ENCODE measurements at regions not wholly inside any gene's neighbourhood (a gene's known extent, or its start where the extent isn't known, plus 50 kb on each side); places are given as distances from the start of the nearest gene placed in this dataset.

DNA sequence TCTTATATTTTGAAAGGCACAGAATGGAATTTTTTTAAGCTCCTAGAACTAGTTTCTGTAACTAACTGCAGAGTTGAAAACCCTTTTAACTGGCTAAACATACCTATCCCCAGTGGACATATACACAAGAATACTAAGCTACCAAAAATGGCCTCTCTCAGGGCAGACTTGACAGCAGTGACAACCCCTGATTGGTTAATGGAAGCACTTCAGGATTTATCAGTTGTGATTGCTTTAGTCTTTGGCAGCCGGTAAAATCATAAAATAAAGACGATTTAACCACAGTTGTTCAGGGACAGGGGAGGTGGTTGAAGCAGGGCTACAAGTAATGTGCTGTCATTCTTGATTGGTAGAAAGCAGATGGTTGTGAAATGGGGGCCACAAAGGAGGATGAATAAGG, 452.0 kb upstream of the SOX9 start:
- no peak for DNase-seq
- H3K9me3 ChIP-seq (ENCODE audit: control insufficient read depth, low read length): no peaks in the 10 kb centered on the region
- H3K27ac ChIP-seq (ENCODE audit: insufficient read depth, low read length, poor library complexity, severe bottlenecking): no peak overlapping the region
- no peaks in the 10 kb centered on the region for H3K27me3 ChIP-seq (replicated peaks; ENCODE audit: control insufficient read depth, insufficient read depth, low read length, poor library complexity, severe bottlenecking)
- no peaks in the 10 kb centered on the region for H3K4me1 ChIP-seq (ENCODE audit: control insufficient read depth, insufficient read depth, low read length, poor library complexity, severe bottlenecking)
- H3K4me3 ChIP-seq (ENCODE audit: insufficient read depth, low read depth, low read length, poor library complexity, severe bottlenecking): no peak overlapping the region
- no peaks in the 10 kb centered on the region for H3K36me3 ChIP-seq (ENCODE audit: control insufficient read depth, insufficient read depth, low read length)

GRCh38 chr17:71677439-71677838, 443.4 kb upstream of the SOX9 start:
- Histone ChIP-seq H3K4me1 (ENCODE audit: control insufficient read depth, insufficient read depth, low read length, poor library complexity, severe bottlenecking) (no peaks in the 10 kb centered on the region), H3K9me3 (ENCODE audit: control insufficient read depth, low read length) (no peaks in the 10 kb centered on the region), H3K27me3 (replicated peaks; ENCODE audit: control insufficient read depth, insufficient read depth, low read length, poor library complexity, severe bottlenecking) (no peaks in the 10 kb centered on the region), H3K36me3 (ENCODE audit: control insufficient read depth, insufficient read depth, low read length) (no peaks in the 10 kb centered on the region), H3K4me3 (ENCODE audit: insufficient read depth, low read depth, low read length, poor library complexity, severe bottlenecking) (no peak overlapping the region), H3K27ac (ENCODE audit: insufficient read depth, low read length, poor library complexity, severe bottlenecking) (no peak overlapping the region)
- no peak for DNase-seq

DNA sequence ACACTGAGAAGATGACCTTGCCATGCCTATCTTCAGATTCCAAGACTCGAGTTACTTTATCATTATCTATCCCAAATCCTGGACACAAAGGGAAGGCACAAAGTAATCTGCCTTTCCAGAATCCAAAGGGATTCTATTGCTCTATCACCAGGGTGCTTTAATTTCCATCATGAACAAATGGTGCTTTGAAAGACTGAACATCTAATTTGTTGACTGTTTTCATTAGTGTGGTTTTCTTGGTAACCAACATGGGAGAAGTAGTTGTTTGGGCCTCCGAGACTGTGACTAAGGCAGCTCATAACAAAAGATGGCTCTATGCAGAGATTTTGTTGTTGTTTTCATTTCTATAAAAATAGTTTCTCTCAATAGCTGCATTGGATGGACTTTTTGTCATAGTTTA, 441.0 kb upstream of the SOX9 start:
- Histone ChIP-seq H3K4me1 (ENCODE audit: control insufficient read depth, insufficient read depth, low read length, poor library complexity, severe bottlenecking) (no peaks in the 10 kb centered on the region), H3K27ac (ENCODE audit: insufficient read depth, low read length, poor library complexity, severe bottlenecking) (no peak overlapping the region), H3K27me3 (replicated peaks; ENCODE audit: control insufficient read depth, insufficient read depth, low read length, poor library complexity, severe bottlenecking) (no peaks in the 10 kb centered on the region), H3K4me3 (ENCODE audit: insufficient read depth, low read depth, low read length, poor library complexity, severe bottlenecking) (no peak overlapping the region), H3K9me3 (ENCODE audit: control insufficient read depth, low read length) (no peaks in the 10 kb centered on the region), H3K36me3 (ENCODE audit: control insufficient read depth, insufficient read depth, low read length) (no peaks in the 10 kb centered on the region)
- no peak for DNase-seq

- Histone ChIP-seq H3K27me3 (replicated peaks; ENCODE audit: control insufficient read depth, insufficient read depth, low read length, poor library complexity, severe bottlenecking) (no peaks in the 10 kb centered on the region), H3K4me1 (ENCODE audit: control insufficient read depth, insufficient read depth, low read length, poor library complexity, severe bottlenecking) (no peaks in the 10 kb centered on the region), H3K9me3 (ENCODE audit: control insufficient read depth, low read length) (no peaks in the 10 kb centered on the region), H3K36me3 (ENCODE audit: control insufficient read depth, insufficient read depth, low read length) (no peaks in the 10 kb centered on the region), H3K27ac (ENCODE audit: insufficient read depth, low read length, poor library complexity, severe bottlenecking) (no peak overlapping the region), H3K4me3 (ENCODE audit: insufficient read depth, low read depth, low read length, poor library complexity, severe bottlenecking) (no peak overlapping the region)
- DNase-seq: no peak
Measured at GRCh38 chr17:71681427-71682173, 439.2 kb upstream of the SOX9 start.

DNA sequence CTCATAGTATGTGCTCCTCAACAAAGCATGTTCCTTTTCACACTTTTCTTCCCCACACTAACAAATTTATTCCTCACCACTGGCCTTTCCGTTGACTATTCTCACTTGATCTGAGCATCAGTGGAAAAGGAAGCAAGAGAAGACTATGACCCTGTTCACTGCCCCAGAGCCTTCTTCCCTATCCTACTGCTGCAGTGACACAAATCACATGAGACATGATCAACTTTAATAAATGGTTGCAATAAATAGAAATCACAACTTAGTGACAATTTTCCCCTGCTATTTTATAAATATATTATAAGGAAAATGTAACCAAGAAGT, 438.7 kb upstream of the SOX9 start:
- H3K27ac ChIP-seq (ENCODE audit: insufficient read depth, low read length, poor library complexity, severe bottlenecking): no peak overlapping the region
- H3K4me3 ChIP-seq (ENCODE audit: insufficient read depth, low read depth, low read length, poor library complexity, severe bottlenecking): no peak overlapping the region
- H3K9me3 ChIP-seq (ENCODE audit: control insufficient read depth, low read length): no peaks in the 10 kb centered on the region
- H3K4me1 ChIP-seq (ENCODE audit: control insufficient read depth, insufficient read depth, low read length, poor library complexity, severe bottlenecking): no peaks in the 10 kb centered on the region
- no peak for DNase-seq
- H3K27me3 ChIP-seq (replicated peaks; ENCODE audit: control insufficient read depth, insufficient read depth, low read length, poor library complexity, severe bottlenecking): no peaks in the 10 kb centered on the region
- no peaks in the 10 kb centered on the region for H3K36me3 ChIP-seq (ENCODE audit: control insufficient read depth, insufficient read depth, low read length)

GRCh38 chr17:71689782-71690181, 431.0 kb upstream of the SOX9 start:
- H3K27ac ChIP-seq (ENCODE audit: insufficient read depth, low read length, poor library complexity, severe bottlenecking): no peak overlapping the region
- H3K4me3 ChIP-seq (ENCODE audit: insufficient read depth, low read depth, low read length, poor library complexity, severe bottlenecking): no peak overlapping the region
- no peaks in the 10 kb centered on the region for H3K9me3 ChIP-seq (ENCODE audit: control insufficient read depth, low read length)
- no peaks in the 10 kb centered on the region for H3K36me3 ChIP-seq (ENCODE audit: control insufficient read depth, insufficient read depth, low read length)
- no peaks in the 10 kb centered on the region for H3K27me3 ChIP-seq (replicated peaks; ENCODE audit: control insufficient read depth, insufficient read depth, low read length, poor library complexity, severe bottlenecking)
- no peaks in the 10 kb centered on the region for H3K4me1 ChIP-seq (ENCODE audit: control insufficient read depth, insufficient read depth, low read length, poor library complexity, severe bottlenecking)
- no peak for DNase-seq

DNA sequence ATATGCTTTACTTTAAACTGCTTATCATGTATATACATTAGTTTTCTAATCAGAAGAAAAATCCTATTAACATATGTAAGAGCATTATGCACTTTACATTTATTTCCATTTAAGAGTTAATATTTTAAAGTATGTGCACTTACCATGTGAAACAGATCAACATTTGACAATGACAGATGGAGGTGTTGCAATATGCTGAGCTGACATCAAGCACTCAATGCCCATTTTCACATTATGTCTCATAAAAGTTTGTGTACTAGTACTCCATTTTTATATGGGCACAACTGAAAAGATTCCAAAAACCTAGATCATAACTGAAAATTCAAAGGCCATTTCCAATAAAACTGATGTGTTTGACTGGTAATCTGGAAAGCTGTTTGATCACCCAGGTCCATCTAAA, 420.9 kb upstream of the SOX9 start:
- H3K4me1 ChIP-seq (ENCODE audit: control insufficient read depth, insufficient read depth, low read length, poor library complexity, severe bottlenecking): no peaks in the 10 kb centered on the region
- no peaks in the 10 kb centered on the region for H3K36me3 ChIP-seq (ENCODE audit: control insufficient read depth, insufficient read depth, low read length)
- H3K27me3 ChIP-seq (replicated peaks; ENCODE audit: control insufficient read depth, insufficient read depth, low read length, poor library complexity, severe bottlenecking): no peaks in the 10 kb centered on the region
- H3K4me3 ChIP-seq (ENCODE audit: insufficient read depth, low read depth, low read length, poor library complexity, severe bottlenecking): no peak overlapping the region
- no peak for DNase-seq
- no peak overlapping the region for H3K27ac ChIP-seq (ENCODE audit: insufficient read depth, low read length, poor library complexity, severe bottlenecking)
- no peaks in the 10 kb centered on the region for H3K9me3 ChIP-seq (ENCODE audit: control insufficient read depth, low read length)

- Histone ChIP-seq H3K4me3 (ENCODE audit: insufficient read depth, low read depth, low read length, poor library complexity, severe bottlenecking) (no peak overlapping the region), H3K9me3 (ENCODE audit: control insufficient read depth, low read length) (no peaks in the 10 kb centered on the region), H3K27me3 (replicated peaks; ENCODE audit: control insufficient read depth, insufficient read depth, low read length, poor library complexity, severe bottlenecking) (no peaks in the 10 kb centered on the region), H3K36me3 (ENCODE audit: control insufficient read depth, insufficient read depth, low read length) (no peaks in the 10 kb centered on the region), H3K4me1 (ENCODE audit: control insufficient read depth, insufficient read depth, low read length, poor library complexity, severe bottlenecking) (no peaks in the 10 kb centered on the region), H3K27ac (ENCODE audit: insufficient read depth, low read length, poor library complexity, severe bottlenecking) (no peak overlapping the region)
- DNase-seq: no peak
Measured at GRCh38 chr17:71703701-71704100, 417.1 kb upstream of the SOX9 start.

GRCh38 chr17:71709271-71709890, 411.4 kb upstream of the SOX9 start:
- Histone ChIP-seq H3K4me3 (ENCODE audit: insufficient read depth, low read depth, low read length, poor library complexity, severe bottlenecking) (no peak overlapping the region), H3K27me3 (replicated peaks; ENCODE audit: control insufficient read depth, insufficient read depth, low read length, poor library complexity, severe bottlenecking) (no peaks in the 10 kb centered on the region), H3K9me3 (ENCODE audit: control insufficient read depth, low read length) (no peaks in the 10 kb centered on the region), H3K4me1 (ENCODE audit: control insufficient read depth, insufficient read depth, low read length, poor library complexity, severe bottlenecking) (no peaks in the 10 kb centered on the region), H3K27ac (ENCODE audit: insufficient read depth, low read length, poor library complexity, severe bottlenecking) (no peak overlapping the region), H3K36me3 (ENCODE audit: control insufficient read depth, insufficient read depth, low read length) (no peaks in the 10 kb centered on the region)
- no peak for DNase-seq

- H3K27ac ChIP-seq (ENCODE audit: insufficient read depth, low read length, poor library complexity, severe bottlenecking): no peak overlapping the region
- no peak for DNase-seq
- no peaks in the 10 kb centered on the region for H3K27me3 ChIP-seq (replicated peaks; ENCODE audit: control insufficient read depth, insufficient read depth, low read length, poor library complexity, severe bottlenecking)
- H3K4me1 ChIP-seq (ENCODE audit: control insufficient read depth, insufficient read depth, low read length, poor library complexity, severe bottlenecking): no peaks in the 10 kb centered on the region
- H3K9me3 ChIP-seq (ENCODE audit: control insufficient read depth, low read length): no peaks in the 10 kb centered on the region
- no peak overlapping the region for H3K4me3 ChIP-seq (ENCODE audit: insufficient read depth, low read depth, low read length, poor library complexity, severe bottlenecking)
- no peaks in the 10 kb centered on the region for H3K36me3 ChIP-seq (ENCODE audit: control insufficient read depth, insufficient read depth, low read length)
Measured at GRCh38 chr17:71709946-71710345, 410.9 kb upstream of the SOX9 start.
